GM18505 (cell line): ENCODE measurements at regions not wholly inside any gene's neighbourhood (a gene's known extent, or its start where the extent isn't known, plus 50 kb on each side); places are given as distances from the start of the nearest gene placed in this dataset.

ENCODE experiments used
- ATAC-seq: cut with Tn5 transposase; IDR thresholded peaks from one replicate; pipeline ENCODE4 v1.9.1; 2021; ENCODE audit not compliant: unreplicated experiment
- POLR2A ChIP-seq: IDR thresholded peaks from 4 replicates; pipeline ENCODE4 v1.6.1; 2011; ENCODE audit warnings: borderline replicate concordance; ENCODE audit not compliant: insufficient read depth, insufficient read length; ENCODE audit errors: extremely low read depth

DNA sequence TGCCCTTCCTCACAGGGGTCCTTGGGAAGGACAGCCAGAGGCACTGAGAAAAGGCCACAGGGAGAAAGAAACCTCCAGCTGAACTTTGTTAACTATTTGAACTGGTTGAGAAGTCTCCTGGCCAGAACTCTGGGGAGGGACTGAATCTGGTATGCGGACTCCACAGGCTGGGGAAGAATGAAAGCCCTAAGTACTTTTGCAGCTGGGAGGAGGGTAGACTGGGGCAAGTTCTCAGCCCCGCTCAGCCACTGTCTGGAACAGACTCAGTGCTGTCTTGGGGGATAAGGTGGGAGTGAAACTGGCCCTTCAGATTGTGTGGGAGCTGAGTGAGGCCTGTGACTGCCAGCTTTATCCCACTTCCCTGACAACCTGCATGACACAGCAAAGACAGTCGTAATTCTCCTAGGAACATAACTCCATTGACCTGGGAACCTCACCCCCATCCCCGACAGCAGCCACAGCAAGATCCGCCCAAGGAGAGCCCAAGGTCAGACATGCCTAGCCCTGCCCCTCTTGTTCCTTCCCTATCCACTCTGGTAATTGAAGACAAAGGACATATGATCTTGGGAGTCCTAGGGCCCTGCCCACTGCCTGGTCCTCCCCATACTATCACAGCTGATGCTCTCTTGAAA is 475.1 kb upstream of the CNTN5 start:
- TF ChIP-seq POLR2A: no peak
- ATAC-seq: no peak

DNA sequence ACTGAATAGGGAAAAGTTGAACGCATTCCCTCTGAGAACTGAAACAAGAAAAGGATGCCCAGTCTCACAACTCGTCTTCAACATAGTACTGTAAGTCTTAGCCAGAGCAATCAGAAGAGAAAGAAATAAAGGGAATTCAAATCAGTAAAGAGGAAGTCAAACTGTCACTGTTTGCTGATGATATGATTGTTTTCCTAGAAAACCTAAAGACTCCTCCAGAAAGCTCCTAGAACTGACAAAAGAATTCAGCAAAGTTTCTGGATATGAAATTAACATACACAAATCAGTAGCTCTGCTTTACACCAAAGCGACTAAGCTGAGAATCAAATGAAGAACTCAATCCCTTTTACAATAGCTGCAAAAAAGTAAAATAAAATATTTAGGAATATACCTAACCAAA is 471.2 kb upstream of the CNTN5 start:
- no peak for TF ChIP-seq POLR2A
- no peak for ATAC-seq

DNA sequence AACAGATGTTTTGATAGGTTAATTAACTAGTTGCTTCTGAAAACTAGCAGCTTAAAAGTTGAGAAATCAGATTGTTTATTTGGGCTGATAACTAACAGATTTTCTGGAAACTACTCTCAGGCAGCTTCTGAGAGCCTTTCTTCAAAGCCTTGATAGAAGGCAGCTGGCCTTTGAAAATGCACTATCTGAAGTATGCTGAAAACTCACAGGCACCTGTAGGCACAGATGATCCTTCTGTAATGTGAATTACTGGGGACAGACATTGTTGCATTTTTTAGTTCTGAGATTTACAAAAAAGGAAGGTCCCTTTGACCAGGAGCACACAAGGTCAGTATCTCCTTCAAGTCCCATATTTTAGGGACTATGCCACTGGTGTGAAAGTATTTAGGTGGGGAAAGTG is 460.8 kb upstream of the CNTN5 start:
- TF ChIP-seq POLR2A: no peak
- no peak for ATAC-seq

DNA sequence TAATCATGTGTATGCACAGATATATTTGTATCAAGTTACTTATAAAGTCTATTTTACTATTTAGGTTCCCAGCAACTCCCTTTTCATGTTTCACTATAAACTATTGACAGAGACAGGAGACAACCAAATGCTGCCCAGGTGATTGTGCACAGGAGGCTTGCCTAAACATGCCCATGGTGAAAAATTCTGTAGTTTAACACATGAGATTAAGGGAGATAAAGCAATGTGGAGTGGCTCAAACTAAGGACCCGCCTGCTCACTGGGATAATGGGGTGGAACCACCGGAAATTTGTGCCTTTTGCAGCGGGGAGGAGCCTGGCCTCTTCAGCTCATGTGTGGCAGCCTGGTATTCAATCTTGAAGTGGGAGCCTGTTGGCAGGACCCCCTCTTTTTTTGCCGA is 459.5 kb upstream of the CNTN5 start:
- TF ChIP-seq POLR2A: no peak

DNA sequence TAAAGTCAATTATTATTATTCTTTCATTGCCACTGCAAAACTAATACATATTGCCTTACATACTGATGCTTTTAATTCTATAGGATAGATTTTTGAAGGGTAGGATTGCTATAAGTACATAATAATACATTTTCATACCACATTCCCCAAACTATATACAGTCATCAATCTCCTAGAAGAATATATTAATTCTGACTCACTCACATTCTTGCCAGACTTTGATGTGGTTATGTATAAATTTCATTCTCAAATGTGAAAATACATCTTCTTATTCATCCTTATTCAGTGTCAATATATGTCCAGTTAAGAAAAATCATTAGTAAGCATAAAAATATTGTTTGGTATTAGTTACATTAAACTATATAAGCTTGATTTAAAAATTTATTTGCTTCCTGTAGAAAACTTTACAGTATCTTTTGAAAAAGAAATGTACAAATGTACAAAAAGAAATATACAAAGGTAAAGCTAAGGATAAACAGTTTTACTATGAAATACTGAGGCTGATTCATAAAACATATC is 458.8 kb upstream of the CNTN5 start:
- ATAC-seq: no peak
- TF ChIP-seq POLR2A: no peak

More for the DNA sequence above, 459.5 kb upstream of the CNTN5 start:
- no peak for ATAC-seq

DNA sequence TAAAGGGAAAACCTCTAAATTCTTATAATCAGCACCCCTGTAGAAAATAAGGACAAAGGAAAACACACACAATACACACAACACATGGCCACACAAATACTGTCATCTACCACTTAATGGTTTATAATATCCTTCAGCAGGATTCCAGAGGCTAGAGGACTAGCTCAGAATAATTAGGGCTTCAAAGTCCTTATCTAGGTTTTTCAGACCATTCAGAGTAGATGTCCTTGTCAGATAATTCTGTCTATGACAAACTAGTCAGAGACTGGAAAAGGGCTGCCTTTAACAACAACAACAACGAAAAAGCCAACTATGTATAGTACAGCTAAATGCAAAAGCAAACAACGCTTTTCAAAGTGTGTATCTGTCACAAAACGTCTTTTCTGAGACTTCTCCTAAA is 456.5 kb upstream of the CNTN5 start:
- no peak for ATAC-seq
- no peak for TF ChIP-seq POLR2A

DNA sequence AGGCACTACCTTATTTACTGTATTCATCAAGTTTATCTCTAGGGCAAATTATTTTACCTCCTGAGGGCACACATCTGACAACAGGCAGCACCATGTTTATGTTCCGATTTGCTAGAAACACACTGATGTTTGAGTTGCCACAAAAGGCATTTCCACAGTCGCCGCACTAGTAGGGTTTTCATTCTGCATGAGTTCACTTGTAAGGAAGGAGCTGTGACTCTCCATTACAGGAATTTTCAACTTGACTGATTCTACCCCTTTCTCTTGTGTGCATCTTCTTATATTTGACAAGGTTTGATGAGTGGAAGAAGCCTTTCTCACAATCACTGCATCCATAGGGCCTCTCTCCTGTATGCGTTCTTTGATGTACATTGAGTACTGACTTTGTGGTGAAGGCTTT is 455.9 kb upstream of the CNTN5 start:
- ATAC-seq: no peak
- TF ChIP-seq POLR2A: no peak

DNA sequence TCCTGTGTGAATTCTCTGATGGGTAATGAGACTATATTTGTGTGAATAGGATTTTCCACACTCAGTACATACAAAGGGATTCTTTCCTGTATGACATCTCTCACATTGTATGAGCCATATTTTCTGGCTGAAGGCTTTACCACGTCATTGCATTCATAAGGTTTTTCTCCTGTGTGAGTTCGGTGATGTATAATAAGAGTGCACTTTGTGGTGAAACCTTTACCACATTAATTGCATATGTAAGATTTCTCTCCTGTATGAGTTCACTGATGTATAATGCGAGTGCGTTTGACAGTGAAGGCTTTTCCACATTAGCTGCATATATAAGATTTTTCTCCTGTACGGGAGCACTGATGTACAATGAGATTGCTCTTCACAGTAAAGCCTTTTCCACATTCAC is 455.4 kb upstream of the CNTN5 start:
- ATAC-seq: no peak
- no peak for TF ChIP-seq POLR2A

DNA sequence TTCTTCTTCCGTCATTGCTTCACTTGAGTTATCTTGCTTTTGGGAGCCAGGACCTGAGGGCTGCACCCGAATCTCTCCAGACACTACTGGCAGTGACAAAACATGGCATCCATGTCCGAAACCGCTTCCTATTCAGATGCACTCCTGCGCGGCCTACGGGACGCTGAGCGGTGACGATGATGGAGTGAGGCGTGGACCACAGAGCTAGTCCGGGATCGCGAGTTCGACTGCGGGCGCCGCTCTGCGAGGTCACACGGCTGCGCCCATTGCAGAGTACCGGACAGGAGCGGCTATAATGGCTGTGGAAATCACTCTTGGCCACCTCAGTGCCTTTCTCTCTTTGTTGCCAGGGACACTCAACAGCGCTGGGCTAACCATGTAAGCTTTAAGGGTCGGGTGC is 453.8 kb upstream of the CNTN5 start:
- TF ChIP-seq POLR2A: no peak

DNA sequence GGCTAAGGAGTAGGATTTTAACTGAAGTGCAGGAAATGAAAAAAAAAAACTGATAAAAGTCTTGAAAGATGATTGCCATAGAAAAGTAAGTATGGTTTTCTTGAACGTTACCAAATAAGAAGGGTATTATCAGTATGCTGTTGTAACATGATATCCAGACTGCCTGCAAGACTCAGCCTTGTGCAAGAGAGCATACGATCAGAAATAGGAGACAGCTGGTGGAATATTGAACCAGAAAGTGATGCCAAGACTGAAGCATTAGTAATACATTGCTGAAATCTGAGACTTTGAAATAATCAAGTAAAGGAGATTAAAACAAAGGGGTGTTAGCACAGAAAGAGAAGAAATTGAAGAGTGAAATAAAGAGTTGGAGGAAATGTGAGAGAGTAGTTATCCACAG is 452.7 kb upstream of the CNTN5 start:
- no peak for TF ChIP-seq POLR2A
- no peak for ATAC-seq

More for the DNA sequence above, 453.8 kb upstream of the CNTN5 start:
- no peak for ATAC-seq

DNA sequence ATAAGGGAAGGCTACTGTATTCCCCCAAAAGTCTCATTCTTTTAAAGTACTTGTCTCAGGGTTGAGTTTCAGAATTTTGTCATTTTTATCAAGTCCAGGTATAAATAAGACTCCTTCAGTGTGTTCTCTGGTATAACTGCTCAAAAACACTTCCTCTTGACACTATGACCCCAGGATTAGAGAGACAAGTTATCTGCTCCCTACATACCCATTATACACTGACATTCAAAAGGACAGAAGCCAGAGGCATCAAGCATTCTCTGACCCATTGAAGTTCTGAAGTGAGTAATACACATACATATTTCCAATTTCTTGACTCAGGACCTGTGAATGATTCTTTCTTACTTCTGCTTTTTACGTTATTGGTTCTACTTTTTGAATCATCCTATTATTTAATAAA is 447.8 kb upstream of the CNTN5 start:
- no peak for TF ChIP-seq POLR2A
- no peak for ATAC-seq

DNA sequence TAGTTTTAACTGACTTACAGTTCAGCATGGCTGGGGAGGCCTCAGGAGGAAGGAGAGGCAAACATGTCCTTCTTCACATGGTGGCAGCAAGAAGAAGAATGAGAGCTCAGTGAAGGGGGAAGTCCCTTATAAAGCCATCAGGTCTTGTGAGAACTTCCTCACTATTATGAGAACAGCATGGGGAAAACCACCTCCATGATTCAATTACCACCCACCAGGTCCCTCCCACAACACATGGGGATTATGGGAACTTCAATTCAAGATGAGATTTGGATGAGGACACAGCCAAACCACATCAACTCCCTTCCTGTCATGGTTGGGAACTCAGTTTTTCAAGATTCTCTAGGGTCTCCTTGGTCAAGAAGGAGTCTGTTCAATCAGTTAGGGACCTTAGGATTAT is 432.9 kb upstream of the CNTN5 start:
- TF ChIP-seq POLR2A: no peak
- no peak for ATAC-seq

DNA sequence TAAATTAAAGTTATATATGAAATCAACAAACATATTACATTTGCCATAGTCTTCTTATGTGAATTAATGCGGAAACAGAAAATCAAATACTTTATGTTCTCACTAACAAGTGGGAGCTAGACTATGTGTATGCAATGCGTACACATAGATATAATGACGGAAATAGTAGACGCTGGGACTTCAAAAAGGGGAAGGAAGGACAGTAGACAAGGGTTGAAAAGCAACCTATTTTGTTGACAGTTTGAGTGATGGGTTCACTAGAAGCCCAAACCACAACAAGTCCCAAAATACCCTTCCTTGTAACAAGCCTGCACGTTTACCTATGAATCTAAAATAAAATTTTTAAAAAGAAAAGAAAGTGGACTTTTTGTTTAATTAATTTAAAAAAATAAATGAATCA is 430.8 kb upstream of the CNTN5 start:
- ATAC-seq: no peak
- no peak for TF ChIP-seq POLR2A

DNA sequence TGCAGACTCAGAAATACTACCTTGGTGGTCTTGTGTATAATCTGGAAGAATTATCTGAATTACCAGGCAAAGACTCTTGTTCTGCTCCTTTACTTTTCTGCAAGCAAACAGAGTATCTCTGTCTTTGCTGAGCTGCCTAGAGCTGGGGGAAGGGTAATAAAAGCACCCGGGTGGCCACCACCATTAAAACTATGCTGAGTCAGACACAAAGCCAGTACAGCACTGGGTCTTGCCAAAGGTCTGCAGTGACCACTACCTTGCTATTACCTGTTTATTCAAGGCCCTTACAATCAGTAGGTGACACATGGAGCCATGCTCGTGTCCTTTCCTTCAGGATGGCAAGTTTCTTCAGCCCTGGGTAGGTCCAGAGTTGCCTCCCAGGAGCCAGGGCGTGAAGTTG is 420.6 kb upstream of the CNTN5 start:
- ATAC-seq: no peak
- no peak for TF ChIP-seq POLR2A
